ENCODE measurements at regions not wholly inside any gene's neighbourhood (a gene's known extent, or its start where the extent isn't known, plus 50 kb on each side); places are given as distances from the start of the nearest gene placed in this dataset.

GRCh38 chr3:72295276-72295961 is 510.5 kb upstream of the PROK2 start:
- Histone ChIP-seq H2AK5ac (ENCODE audit: low read depth, low read length) (no peak overlapping the region), H4K91ac (replicated peaks; ENCODE audit: insufficient read length, low read length) (no peak overlapping the region), H4K8ac (ENCODE audit: extremely low read depth, insufficient read depth, low read length) (no peak overlapping the region), H3K23ac (ENCODE audit: insufficient read length) (no peak overlapping the region), H3K18ac (ENCODE audit: extremely low read depth, low read length) (no peak overlapping the region), H3K4ac (replicated peaks; ENCODE audit: insufficient read length, low read depth, low read length) (no peak overlapping the region), H3K56ac (replicated peaks; ENCODE audit: insufficient read length, low read depth, low read length) (no peak overlapping the region), H2BK5ac (ENCODE audit: low read depth, low read length) (no peak overlapping the region), H2BK15ac (ENCODE audit: low read length) (no peak overlapping the region), H3K4me2 (ENCODE audit: insufficient read depth in 1 of 2, low read depth in 2 of 2, low read length in 2 of 2) (no peak overlapping the region), H3K23me2 (ENCODE audit: low read depth, low read length) (no peaks in the 10 kb centered on the region), H3K79me1 (ENCODE audit: low read depth, low read length) (peaks cover 2% of the 10 kb centered on the region; the same call in 1 of the 2 replicates), H4K5ac (ENCODE audit: insufficient read length, low read depth, low read length) (no peak overlapping the region), H4K20me1 (replicated peaks in 1 of 2; ENCODE audit: control insufficient read depth in 1 of 2, insufficient read depth in 2 of 2, low read length in 2 of 2) (no peaks in the 10 kb centered on the region), H2BK12ac (ENCODE audit: low read depth, low read length) (no peak overlapping the region), H2BK20ac (ENCODE audit: low read length) (no peak overlapping the region), H3K9me3 (ENCODE audit: insufficient read depth in 2 of 2, low read depth in 1 of 2, low read length in 1 of 2) (no peaks in the 10 kb centered on the region), H3K36me3 (ENCODE audit: control insufficient read depth in 2 of 4, insufficient read depth in 4 of 4, low read length in 3 of 4) (no peaks in the 10 kb centered on the region), H3K27me3 (replicated peaks in 1 of 4; ENCODE audit: control insufficient read depth in 3 of 4, extremely low read depth in 1 of 4, insufficient read depth in 3 of 4, low read length in 3 of 4) (0 out of 7 replicates have a peak, but pooled peaks cover 0 to 3% (median 0%) of the 10 kb centered on the region in 4 experiments), H3K27ac (ENCODE audit: low read depth, low read length) (no peak overlapping the region), H3K4me3 (ENCODE audit: extremely low read depth in 1 of 4, insufficient read depth in 2 of 4, low read depth in 3 of 4, low read length in 4 of 4) (no peak overlapping the region), H3K4me1 (replicated peaks in 1 of 4; ENCODE audit: control insufficient read depth in 3 of 4, insufficient read depth in 4 of 4, low read length in 3 of 4) (peaks cover 0 to 8% (median 3%) of the 10 kb centered on the region in 4 experiments; a peak in 4 of 7 replicates), H2BK120ac (replicated peaks; ENCODE audit: low read depth, low read length) (no peak overlapping the region), H3K79me2 (ENCODE audit: control insufficient read depth in 1 of 2, insufficient read depth in 2 of 2, low read length in 2 of 2) (no peaks in the 10 kb centered on the region), H3K14ac (ENCODE audit: insufficient read length) (no peak overlapping the region), H3K9ac (replicated peaks in 1 of 4; ENCODE audit: extremely low read depth in 1 of 4, low read depth in 3 of 4, low read length in 3 of 4) (no peak overlapping the region), H2AFZ (ENCODE audit: low read length) (no peak overlapping the region)
- DNase-seq (ENCODE audit: low read depth in 1 of 2, low spot score in 2 of 2) (no peak), FAIRE-seq (no peak)
- 92% methylated on average over 7 of the region's 7 CpGs; no CpG with 5 or more reads in 1 of the 2 experiments for WGBS, 2 experiments (ENCODE audit: extremely low coverage in 1 of 2, insufficient coverage in 1 of 2, insufficient read length in 1 of 2, insufficient replicate concordance in 2 of 2, low coverage in 1 of 2, low lambda C conversion rate in 2 of 2, missing lambda C conversion rate in 1 of 2)
- ChIA-PET CTCF (ENCODE audit: partially characterized antibody) (interaction anchor here (0.7 to 1.9 kb wide), 2 partner anchors 11 to 20 kb away, joined by 4 to 9 read pairs; no protein-coding TSS in a partner anchor), POLR2A (ENCODE audit: partially characterized antibody) (interaction anchor here (1.4 kb wide), 1 partner anchor 10 kb away, joined by 3 read pairs; no protein-coding TSS in a partner anchor)
- TF ChIP-seq POLR2AphosphoS5 (IDR thresholded peaks at IDR 0.05; ENCODE audit: low read depth, low read length) (no peak), MAFK (IDR thresholded peaks at IDR 0.05; ENCODE audit: low read depth, low read length) (no peak), CREB1 (IDR thresholded peaks at IDR 0.05) (no peak), SP4 (IDR thresholded peaks at IDR 0.05; ENCODE audit: low read length) (no peak), MAX (IDR thresholded peaks at IDR 0.05) (no peak), SP2 (IDR thresholded peaks at IDR 0.05; ENCODE audit: low read length) (no peak), CHD1 (IDR thresholded peaks at IDR 0.05; ENCODE audit: low read depth, low read length) (no peak), CHD2 (IDR thresholded peaks at IDR 0.05; ENCODE audit: low read length) (no peak), TCF12 (IDR thresholded peaks at IDR 0.05; ENCODE audit: low read depth, low read length) (no peak), RNF2 (IDR thresholded peaks at IDR 0.05; ENCODE audit: borderline replicate concordance, low read depth, low read length, missing control alignments, poor library complexity, severe bottlenecking) (no peak), SAP30 (IDR thresholded peaks at IDR 0.05; ENCODE audit: insufficient read depth, insufficient replicate concordance, low read length) (no peak), E2F6 (IDR thresholded peaks at IDR 0.05) (no peak), SUZ12 (IDR thresholded peaks at IDR 0.05; ENCODE audit: low read length) (no peak)

Measured in H1 (cell line).